Kidney epithelial cell (primary cell): ENCODE measurements at regions not wholly inside any gene's neighbourhood (a gene's known extent, or its start where the extent isn't known, plus 50 kb on each side); places are given as distances from the start of the nearest gene placed in this dataset.

ENCODE experiments used
- DNase-seq: peaks from one replicate; pipeline ENCODE4 v3.0.0-alpha.2; 2010; ENCODE audit warnings: low read depth
- H3K27me3 ChIP-seq: 2 replicates; pipeline ENCODE4 v1.6.0; 2011; ENCODE audit warnings: low read length; ENCODE audit not compliant: control insufficient read depth, insufficient read depth
- H3K36me3 ChIP-seq: 2 replicates; pipeline ENCODE4 v1.5.1; 2011; ENCODE audit warnings: low read length; ENCODE audit not compliant: control insufficient read depth, insufficient read depth
- H3K4me3 ChIP-seq: 2 replicates; pipeline ENCODE4 v1.5.1; 2011; ENCODE audit warnings: low read depth, mild to moderate bottlenecking, control low read depth, low read length
- CTCF ChIP-seq: IDR thresholded peaks from 2 replicates; pipeline ENCODE4 v1.5.1; 2011; ENCODE audit warnings: mild to moderate bottlenecking, moderate library complexity, low read length, control low read depth, inconsistent platforms; ENCODE audit not compliant: insufficient read depth, poor library complexity, severe bottlenecking

GRCh38 chr5:35324201-35324600, 93.9 kb upstream of the PRLR start:
- DNase-seq = no peak
- TF ChIP-seq CTCF = no peak

GRCh38 chr5:35320029-35320428, 89.7 kb upstream of the PRLR start:
- H3K36me3 ChIP-seq = no peaks in the 10 kb centered on the region
- H3K4me3 ChIP-seq = no peak overlapping the region
- H3K27me3 ChIP-seq = no peaks in the 10 kb centered on the region
- no peak for TF ChIP-seq CTCF
- no peak for DNase-seq

More at GRCh38 chr5:35324201-35324600, 93.9 kb upstream of the PRLR start:
- Histone ChIP-seq H3K4me3 (no peak overlapping the region), H3K36me3 (no peaks in the 10 kb centered on the region), H3K27me3 (no peaks in the 10 kb centered on the region)

- Histone ChIP-seq H3K27me3 (no peaks in the 10 kb centered on the region), H3K36me3 (no peaks in the 10 kb centered on the region), H3K4me3 (no peak overlapping the region)
- no peak for TF ChIP-seq CTCF
- DNase-seq = peak; percentile 56
Observed at GRCh38 chr5:35319333-35320002, 89.2 kb upstream of the PRLR start.

GRCh38 chr5:35317586-35317985, 87.3 kb upstream of the PRLR start:
- no peak for TF ChIP-seq CTCF
- Histone ChIP-seq H3K36me3 (no peaks in the 10 kb centered on the region), H3K4me3 (no peak overlapping the region), H3K27me3 (no peaks in the 10 kb centered on the region)
- no peak for DNase-seq

GRCh38 chr5:35316611-35317274, 86.5 kb upstream of the PRLR start:
- Histone ChIP-seq H3K27me3 (no peaks in the 10 kb centered on the region), H3K36me3 (no peaks in the 10 kb centered on the region), H3K4me3 (no peak overlapping the region)
- peak; percentile 18 for DNase-seq
- TF ChIP-seq CTCF = no peak

- no peaks in the 10 kb centered on the region for H3K27me3 ChIP-seq
- H3K4me3 ChIP-seq = no peak overlapping the region
- TF ChIP-seq CTCF = no peak
- peak; percentile 54 for DNase-seq
- H3K36me3 ChIP-seq = no peaks in the 10 kb centered on the region
Observed at GRCh38 chr5:35313291-35313690, 83.0 kb upstream of the PRLR start.
